GM18909 (cell line): ENCODE measurements at regions not wholly inside any gene's neighbourhood (a gene's known extent, or its start where the extent isn't known, plus 50 kb on each side); places are given as distances from the start of the nearest gene placed in this dataset.
"Not testable (repeated sequence)": the region's sequence is repeated elsewhere in the genome, so short reads cannot be mapped to it uniquely, and the experiment has no call there.

ENCODE experiments used
- ATAC-seq: cut with Tn5 transposase; IDR thresholded peaks from one replicate; pipeline ENCODE4 v1.9.1; 2021; ENCODE audit warnings: mild to moderate bottlenecking; ENCODE audit not compliant: unreplicated experiment, poor library complexity

- ATAC-seq: no peak
These were observed 323.5 kb downstream of the ZNF326 start for GRCh38 chr1:90318431-90318830.

- ATAC-seq: no peak
These were observed 322.7 kb downstream of the ZNF326 start for GRCh38 chr1:90317628-90318027.

GRCh38 chr1:90314533-90314932, 319.6 kb downstream of the ZNF326 start:
- no peak for ATAC-seq

- ATAC-seq: no peak
These were observed 318.9 kb downstream of the ZNF326 start for GRCh38 chr1:90313778-90314177.

GRCh38 chr1:90309806-90310205, 314.9 kb downstream of the ZNF326 start:
- ATAC-seq: no peak

- ATAC-seq: no peak
These were observed 313.5 kb downstream of the ZNF326 start for GRCh38 chr1:90308421-90308820.

- no peak for ATAC-seq
These were observed 310.7 kb downstream of the ZNF326 start for GRCh38 chr1:90305577-90305976.

GRCh38 chr1:90296327-90296726, 301.4 kb downstream of the ZNF326 start:
- ATAC-seq: no peak

- ATAC-seq: no peak
These were observed 300.6 kb downstream of the ZNF326 start for GRCh38 chr1:90295534-90295933.

GRCh38 chr1:90291431-90292216, 296.7 kb downstream of the ZNF326 start:
- no peak for ATAC-seq

GRCh38 chr1:90282811-90283210, 287.9 kb downstream of the ZNF326 start:
- no peak for ATAC-seq

GRCh38 chr1:90281886-90282285, 287.0 kb downstream of the ZNF326 start:
- not testable (repeated sequence) for ATAC-seq

- no peak for ATAC-seq
These were observed 282.4 kb downstream of the ZNF326 start for GRCh38 chr1:90277270-90277669.

- ATAC-seq: no peak
These were observed 279.5 kb downstream of the ZNF326 start for GRCh38 chr1:90274376-90274775.

GRCh38 chr1:90273241-90273774, 278.4 kb downstream of the ZNF326 start:
- ATAC-seq: no peak

GRCh38 chr1:90262791-90263190, 267.9 kb downstream of the ZNF326 start:
- no peak for ATAC-seq

- ATAC-seq: no peak
These were observed 267.4 kb downstream of the ZNF326 start for GRCh38 chr1:90262286-90262685.

- ATAC-seq: no peak
These were observed 251.2 kb downstream of the ZNF326 start for GRCh38 chr1:90246069-90246468.

- ATAC-seq: no peak
These were observed 241.6 kb downstream of the ZNF326 start for GRCh38 chr1:90236493-90236892.

GRCh38 chr1:90223401-90223800, 228.5 kb downstream of the ZNF326 start:
- ATAC-seq: no peak

GRCh38 chr1:90220941-90221693, 226.2 kb downstream of the ZNF326 start:
- no peak for ATAC-seq
